GM21367 (cell line): ENCODE measurements at regions not wholly inside any gene's neighbourhood (a gene's known extent, or its start where the extent isn't known, plus 50 kb on each side); places are given as distances from the start of the nearest gene placed in this dataset.
A peak's percentile ranks its signal among the peaks of the same experiment; 100 is the strongest.
"Not testable (repeated sequence)": the region's sequence is repeated elsewhere in the genome, so short reads cannot be mapped to it uniquely, and the experiment has no call there.

Source experiments
- ATAC-seq: cut with Tn5 transposase; IDR thresholded peaks from one replicate; pipeline ENCODE4 v1.9.1; 2021; ENCODE audit not compliant: unreplicated experiment

DNA sequence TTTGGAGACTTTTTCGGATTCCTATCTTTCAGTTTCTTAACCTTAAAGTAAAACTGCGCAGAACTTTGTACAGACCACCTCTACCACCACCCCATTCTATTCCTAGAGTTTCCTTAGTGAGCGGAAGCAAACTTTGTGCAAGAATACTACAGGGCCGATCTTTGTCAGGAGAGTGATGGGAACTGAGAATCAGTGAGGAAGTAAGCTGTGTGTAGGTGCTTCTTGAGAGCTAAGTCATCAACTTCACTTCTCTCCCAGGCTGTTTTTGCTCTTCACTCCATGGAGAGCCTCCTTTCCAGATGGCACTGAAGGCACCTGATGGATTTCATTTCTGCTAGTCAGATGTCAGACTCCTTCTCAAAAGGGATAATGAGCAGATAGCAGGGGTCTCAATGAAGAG, 127.3 kb downstream of the SPATA31D1 start:
- ATAC-seq, result no peak

DNA sequence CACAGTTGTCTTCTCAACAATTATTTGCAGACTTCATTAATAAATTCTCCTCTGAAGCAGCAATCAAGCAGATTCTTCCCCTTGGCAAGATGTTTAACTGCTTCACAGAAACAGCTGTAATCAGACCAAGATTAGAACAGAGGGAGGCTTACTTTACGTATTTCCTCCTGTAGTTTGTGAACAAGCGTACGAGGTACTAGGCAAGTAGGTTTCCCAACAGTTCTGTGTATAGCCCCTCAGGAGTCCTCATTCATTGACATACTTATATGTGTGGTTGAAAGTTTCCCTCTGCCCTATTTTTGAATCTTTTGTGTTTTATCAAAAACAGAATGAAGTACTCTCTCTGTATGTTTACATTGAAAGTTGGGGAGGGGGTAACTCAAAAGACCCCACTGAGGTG, 128.0 kb downstream of the SPATA31D1 start:
- no peak for ATAC-seq

DNA sequence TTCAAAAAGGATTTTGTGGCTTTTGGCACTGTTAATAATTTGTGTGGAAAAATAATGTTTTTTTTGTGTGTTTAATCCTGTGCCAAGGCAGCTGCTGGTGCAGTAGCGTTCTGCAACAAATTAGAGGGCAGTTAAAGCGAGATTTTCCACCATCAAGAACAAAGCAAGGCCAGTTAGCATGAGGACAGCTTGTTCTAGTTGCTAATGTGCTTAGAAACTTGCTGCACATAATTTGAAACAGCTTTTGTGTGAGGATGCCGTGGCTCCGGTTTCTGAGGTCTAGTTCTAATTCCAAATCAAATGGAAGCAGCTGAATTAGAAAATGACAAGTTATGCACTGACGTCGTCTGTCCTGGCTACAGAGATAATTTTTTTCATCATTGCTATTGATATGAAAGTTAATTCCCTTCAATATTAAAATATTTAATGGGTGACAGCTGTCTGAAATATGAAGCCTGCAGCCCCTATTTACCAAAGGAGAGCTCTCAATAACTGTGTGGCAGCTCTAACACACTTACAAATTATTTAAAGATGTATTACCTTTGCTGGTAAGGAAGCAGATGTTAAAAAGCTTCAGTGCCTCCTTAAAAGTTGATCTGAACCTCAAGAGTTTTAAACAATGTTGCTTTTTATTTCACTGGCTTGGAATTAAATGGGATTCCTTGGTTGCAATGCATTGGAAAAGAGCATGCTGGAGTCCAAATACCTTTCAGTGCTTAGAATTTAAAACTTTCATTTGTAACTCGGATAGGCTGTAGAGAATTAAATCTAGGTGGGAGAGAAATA, 128.6 kb downstream of the SPATA31D1 start:
- ATAC-seq, result no peak

DNA sequence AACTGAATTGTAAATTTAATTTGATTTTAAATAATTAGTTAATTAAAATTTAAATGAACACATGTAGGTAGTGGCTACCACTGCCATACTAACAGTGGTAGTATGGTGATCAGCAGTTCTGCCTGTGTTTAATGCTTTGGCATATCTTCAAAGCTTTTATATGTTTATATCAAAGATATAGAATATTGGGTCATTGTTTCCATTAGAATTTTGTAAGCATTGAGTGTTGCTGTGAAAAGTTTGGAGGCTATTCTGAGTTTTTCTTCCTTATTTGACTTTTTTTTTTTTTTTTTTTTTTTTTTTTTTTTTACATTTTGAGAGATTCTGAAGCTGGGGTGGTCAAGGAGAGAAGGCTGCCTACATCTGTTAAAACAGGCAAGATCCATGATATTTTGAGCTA, 134.2 kb downstream of the SPATA31D1 start:
- ATAC-seq, result no peak

DNA sequence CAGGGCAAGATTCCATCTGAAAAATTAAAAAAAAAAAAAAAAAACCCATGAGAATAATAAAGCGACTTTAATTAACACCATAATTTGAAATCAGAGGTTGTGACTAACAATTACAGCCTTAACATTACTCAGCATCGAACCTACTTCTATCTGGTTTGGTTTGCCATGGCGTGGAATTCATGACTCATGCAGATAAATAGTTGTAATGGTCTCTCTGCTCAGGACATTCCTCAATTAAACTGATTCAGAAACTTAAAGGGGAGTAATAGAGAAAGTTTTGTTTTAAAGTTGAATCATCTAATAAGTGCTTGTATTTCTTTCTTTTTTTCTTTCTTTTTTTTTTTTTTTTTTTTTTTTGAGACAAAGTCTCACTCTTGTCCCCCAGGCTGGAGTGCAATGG, 135.5 kb downstream of the SPATA31D1 start:
- no peak for ATAC-seq

DNA sequence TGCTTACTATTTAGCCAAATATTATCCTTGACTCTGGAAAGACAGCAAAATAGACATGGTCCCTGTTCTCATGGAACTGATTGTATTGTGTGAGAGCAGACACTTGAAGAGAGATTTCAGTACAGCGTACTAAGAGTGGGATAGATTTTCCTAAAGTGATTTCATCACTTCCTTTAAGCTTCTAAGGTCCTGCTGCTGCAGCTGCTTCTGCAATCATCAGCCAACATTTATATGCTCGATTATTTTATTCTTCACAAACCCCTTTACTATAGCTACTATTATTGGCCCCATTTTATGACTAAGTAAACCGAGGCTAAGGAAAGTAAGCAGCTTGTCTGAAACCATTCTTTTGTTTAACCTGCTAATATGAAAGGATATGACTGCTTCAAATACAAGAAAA, 137.7 kb downstream of the SPATA31D1 start:
- no peak for ATAC-seq

DNA sequence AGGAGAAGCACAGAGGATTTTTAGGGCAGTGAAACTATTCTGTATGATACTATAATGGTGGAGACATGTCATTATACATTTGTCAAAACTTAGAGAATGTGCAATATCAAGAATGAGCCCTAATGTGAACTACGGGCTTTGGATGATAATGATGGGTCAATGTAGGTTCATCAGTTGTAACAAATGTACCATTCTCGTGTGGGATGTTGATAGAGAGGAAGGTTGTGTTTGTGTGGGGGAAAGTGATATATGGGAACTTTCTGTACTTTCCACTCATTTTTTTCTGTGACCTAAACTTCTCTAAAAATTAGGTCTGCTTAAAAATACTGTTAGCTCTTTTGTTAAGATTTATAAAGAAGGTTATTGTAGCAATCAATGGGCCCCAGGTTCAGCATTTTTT, 138.9 kb downstream of the SPATA31D1 start:
- ATAC-seq, result no peak

DNA sequence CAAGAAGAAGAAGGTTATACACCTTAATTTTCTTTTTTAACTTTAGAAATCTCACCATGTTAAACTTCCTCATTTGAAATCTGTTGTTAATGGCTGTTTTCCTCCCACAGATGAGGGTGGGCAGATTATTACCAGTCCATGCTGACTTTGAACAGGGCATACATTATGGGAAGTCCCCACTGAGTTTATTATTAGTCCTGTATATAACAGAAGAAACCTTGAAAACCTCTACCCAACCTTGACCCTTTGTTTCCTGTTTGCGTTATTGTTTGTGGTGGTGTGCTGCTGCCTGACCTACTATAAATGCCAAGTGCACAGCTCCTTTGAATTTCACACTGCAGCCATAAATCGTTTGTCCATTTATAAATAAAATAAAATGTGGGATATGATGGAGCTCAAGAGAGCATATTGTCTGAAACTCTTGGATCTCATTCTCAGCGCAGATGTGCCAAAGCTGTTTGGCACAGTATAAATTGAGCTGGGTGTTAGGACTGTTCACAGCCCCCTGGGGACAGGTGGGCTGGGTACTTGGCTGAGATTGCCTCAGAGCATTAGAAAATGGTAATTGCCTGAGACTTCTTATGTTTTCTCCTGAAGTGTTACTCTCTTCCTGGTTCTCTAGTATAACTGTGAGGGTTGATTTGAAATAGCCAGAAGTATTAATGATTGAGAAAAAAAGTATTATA, 139.6 kb downstream of the SPATA31D1 start:
- ATAC-seq, result peak; percentile 86

DNA sequence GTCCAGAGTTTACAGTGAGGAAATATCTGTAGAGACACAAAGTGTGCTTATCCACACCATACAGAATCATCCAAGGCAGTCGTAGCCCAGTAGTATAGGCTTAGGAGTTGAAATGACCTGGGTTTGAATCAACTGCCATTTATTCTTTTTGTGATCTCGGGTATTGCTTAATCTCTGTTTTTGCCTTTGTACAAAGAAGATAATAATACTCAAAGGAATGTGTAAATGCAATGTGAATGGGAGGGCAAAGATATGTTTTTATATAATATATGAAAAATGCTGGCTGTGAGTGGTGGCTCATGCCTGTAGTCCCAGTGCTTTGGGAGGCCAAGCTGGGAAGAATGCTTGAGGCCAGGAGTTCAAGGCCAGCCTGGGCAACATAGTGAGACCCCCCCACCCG, 141.1 kb downstream of the SPATA31D1 start:
- no peak for ATAC-seq

DNA sequence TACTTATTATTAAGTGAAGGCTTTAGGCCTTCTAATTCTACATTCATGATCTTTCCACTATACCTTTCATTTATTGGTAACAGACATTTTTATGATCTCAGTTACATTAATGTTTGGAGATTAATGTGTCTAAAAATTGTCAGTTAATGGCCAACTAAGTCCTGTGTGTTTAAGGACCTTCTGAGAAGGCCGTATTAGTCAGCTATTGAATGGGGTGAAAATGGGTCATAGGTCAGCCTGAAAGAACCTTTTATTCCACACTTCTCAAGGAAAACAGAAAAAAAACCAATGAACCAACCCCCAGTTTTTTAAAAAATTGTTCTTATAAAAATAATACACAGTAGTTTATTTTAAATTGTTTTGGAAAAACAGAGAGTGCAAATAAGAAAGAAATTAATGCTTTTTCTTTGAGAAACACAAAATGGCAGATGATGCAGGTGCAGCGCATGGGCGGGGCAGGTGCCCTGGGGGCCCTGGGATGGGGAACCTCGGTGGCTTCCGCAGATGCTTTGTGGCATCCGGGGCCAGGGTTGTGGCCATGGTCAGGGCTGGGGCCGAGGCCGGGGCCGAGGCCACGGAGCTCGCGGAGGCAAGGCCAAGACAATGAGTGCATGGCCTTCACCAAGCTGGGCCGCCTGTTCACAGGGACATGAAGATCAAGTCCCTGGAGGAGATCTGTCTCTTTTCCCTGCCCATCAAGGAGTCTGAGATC, 141.9 kb downstream of the SPATA31D1 start:
- no peak for ATAC-seq

DNA sequence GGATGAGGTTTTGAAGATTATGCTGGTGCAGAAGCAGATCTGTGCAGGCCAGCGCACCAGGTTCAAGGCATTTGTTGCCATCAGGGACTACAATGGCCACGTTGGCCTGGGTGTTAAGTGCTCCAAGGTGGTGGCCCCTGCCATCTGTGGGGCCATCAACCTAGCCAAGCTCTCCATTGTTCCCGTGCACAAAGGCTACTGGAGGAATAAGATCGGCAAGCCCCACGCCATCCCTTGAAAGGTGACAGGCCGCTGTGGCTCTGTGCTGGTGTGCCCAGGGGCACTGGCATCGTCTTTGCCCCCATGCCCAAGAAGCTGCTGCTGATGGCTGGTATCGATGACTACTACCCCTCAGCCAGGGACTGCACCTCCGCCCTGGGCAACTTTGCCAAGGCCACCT, 142.5 kb downstream of the SPATA31D1 start:
- no peak for ATAC-seq

DNA sequence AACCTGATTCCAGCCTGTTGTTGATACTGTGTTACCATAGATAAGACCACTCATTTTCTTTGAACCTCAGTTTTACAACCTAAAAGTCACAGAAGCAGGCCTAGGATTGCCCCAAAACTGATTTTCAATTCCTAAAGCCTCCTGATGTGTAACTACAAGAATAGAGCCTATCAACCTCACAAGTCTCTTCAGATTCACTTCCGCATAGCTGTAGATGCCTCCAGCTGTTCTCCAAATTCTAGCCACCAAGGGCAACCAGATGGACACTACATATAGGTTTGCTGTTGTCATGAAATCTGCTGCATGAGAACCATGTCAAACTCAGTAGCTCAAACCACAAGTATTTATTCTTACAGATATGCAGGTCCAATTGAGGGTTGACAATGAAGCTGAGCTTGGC, 143.5 kb downstream of the SPATA31D1 start:
- ATAC-seq, result no peak

DNA sequence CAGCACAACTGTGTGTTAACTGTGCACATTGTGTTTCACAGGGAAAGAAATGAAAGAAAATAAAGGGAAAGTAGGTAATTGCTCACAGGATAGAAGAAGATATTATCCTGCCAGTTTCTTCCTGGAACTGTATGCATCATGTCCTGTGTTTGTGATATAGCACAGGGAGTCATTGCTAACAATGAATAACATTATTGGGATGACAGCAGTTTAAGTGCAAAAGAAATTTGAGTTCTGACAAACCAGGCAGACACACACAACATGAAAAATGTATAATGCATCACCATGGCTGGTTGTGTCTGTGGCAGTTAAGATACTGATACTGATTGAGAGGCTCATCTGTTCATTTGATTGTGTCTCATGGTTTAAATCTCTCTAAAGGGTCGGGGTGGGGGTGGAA, 145.4 kb downstream of the SPATA31D1 start:
- ATAC-seq, result no peak

DNA sequence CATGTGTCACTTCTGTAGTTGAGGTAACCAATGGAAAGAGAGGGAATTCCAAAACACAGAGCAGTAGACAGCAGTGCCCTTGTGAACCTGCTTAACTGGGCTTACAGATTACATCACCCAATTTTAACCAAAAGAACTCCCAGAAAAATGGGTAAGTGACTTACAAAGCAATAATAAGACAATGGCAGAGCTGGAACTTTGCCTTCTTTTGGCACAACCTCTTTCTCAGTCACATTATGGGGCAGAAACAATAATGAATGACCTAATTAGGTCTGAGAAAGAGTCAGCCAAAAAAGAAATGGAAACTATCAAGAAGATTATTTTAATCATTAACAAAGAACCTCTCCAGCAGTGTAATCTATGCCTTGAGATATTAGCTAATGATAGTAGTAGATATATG, 146.5 kb downstream of the SPATA31D1 start:
- no peak for ATAC-seq

DNA sequence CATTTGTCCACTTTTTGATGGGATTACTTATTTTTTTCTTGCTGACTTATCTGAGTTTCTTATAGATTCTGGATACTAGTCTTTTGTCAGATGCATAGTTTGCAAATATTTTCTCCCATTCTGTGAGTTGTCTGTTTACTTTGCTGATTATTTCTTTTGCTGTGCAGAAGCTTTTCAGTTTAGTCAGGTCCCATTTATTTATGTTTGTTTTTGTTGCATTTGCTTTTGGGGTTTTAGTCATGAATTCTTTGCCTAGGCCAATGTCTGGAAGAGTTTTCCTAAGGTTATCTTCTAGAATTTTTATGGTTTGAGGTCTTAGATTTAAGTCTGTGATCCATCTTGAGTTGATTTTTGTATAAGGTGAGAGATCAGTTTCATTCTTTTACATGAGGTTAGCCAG, 149.5 kb downstream of the SPATA31D1 start:
- not testable (repeated sequence) for ATAC-seq

DNA sequence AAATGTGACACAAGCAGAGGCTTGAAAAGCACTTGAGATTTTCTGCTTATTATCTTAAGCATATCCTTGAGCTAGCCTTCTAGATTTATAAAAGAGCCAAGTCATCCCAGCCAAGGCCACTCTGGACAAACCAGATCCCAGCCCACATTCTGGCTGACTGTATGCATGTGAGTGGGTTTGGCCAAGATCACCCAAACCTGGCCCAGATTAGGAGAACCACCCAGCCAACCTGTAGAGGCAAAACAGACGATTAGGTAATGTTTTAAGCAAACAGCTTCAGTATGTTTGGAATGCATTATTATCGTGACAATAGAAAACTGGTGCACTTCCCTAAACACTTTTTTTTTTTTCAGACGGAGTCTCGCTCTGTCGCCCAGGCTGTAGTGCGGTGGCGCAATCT, 151.9 kb downstream of the SPATA31D1 start:
- no peak for ATAC-seq

DNA sequence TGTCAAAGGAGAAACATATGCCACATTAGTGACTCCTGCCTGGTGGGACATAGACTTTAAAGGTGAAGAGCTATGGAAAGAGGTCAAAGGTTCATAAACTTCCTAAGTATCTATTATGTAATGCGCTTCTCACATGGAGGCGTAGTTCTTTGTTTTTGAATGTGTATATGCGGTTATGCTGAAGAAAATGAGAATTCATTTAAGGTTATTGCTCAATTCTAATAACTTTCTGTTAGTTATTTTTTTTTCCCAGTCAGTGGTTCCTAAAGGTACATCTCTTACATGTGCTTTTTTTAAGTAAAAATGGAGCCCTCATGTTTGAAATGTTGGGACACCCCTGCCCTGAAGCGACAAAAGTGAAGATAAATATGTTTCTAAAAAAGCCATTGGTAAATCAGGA, 156.2 kb downstream of the SPATA31D1 start:
- no peak for ATAC-seq

DNA sequence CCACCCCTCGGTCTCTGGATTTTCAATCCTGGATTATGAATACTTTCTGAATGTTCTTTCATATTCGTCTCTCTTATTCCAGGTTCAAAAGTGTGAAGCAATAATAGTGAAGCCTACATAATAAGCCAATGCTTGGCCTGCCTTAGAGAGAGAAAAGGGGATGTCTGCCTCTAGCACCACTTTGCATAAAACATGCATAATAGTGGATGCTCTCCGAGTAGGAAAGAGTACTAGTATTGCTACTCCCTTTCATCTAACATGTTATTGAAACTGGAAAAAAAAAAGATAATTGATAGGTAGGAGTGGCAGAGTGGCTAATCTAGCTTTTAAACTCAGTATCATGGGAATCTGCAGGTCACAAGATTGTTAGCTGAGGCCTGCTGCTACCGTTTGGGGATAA, 158.1 kb downstream of the SPATA31D1 start:
- no peak for ATAC-seq

DNA sequence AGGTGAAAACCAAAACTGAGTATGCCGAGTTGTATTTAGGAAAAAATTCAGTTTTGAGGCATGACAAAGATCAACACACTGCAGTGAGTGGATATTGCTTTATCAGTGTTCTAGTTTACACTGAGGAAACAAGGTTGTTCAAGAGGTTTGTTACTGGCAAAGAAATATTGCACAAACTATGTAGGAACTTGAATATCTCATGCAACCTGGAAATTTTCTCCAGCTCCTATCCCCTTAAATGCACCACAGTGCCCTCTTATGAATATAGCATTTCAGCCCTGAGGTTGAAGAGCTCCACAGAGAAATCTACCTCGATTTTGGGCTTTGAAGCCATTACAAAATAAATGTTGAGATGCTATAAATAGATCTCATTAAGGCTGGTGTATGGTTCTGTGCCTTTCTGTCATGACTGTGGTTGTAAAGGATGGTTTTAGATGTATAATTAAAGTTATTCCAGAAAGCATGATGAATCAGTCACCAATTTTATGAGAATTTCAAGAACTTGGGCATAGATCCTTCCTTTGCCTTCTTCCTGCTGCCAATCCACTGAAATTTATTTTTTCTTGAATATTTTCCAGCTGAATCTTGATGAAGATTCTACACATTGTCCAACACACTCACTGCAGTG, 159.3 kb downstream of the SPATA31D1 start:
- ATAC-seq, result no peak

DNA sequence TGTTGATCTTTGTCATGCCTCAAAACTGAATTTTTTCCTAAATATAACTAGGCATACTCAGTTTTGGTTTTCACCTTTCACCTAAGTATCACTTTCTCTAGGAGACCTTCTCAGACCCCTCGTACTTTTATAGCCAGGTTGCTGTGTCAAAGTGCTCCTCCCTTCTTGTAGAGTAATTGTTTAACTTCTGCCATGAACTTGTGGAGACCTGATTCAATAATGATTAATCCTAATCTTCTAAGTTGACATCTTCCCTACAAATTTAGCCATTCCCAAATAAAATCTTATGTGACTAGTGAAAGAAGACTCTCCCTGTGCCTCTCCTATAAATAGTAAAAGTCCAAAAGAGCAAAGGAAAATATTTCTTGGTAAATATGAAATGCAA, 159.8 kb downstream of the SPATA31D1 start:
- ATAC-seq, result no peak

DNA sequence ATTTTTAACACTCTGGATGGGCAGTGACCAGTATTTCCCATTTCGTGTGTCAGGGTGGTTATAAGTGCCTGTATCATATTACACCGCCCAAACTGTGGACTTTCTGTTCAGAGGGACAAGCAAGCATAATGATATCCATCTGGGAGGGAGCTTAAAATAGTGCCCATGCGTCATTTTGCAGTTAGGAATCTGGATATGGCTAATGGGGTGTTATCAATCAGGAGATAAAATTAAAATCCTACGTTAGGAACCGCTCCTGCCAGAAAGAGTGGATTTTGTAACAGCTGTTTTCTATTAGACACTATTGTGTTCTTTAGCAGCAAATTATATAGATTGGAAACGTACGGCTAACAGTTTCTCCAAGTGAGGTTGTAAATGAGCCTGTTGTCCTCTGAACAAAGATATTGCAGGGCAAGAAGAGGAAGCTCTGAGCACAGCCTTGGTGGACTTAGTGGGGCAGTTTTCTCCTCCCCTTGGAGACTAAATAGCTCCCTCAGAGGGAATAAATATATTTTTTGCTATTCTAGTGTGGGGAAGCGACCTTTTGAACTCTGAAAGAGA, 160.4 kb downstream of the SPATA31D1 start:
- ATAC-seq, result no peak
